ENCODE measurements at regions not wholly inside any gene's neighbourhood (a gene's known extent, or its start where the extent isn't known, plus 50 kb on each side); places are given as distances from the start of the nearest gene placed in this dataset.

- TF ChIP-seq EZH2 (IDR thresholded peaks at IDR 0.05; ENCODE audit: borderline replicate concordance, low read depth, low read length, severe bottlenecking): no peak
- no peak for TF ChIP-seq CTCF (IDR thresholded peaks at IDR 0.05; ENCODE audit: extremely low read depth in 1 of 2, insufficient read depth in 1 of 2, low read depth in 1 of 2, low read length in 2 of 2)
These were observed 92.3 kb upstream of the CHODL start for GRCh38 chr21:18152371-18152770.

All from endothelial cell of umbilical vein (primary cell).